Stimulated activated CD8-positive, alpha-beta memory T cell treated with anti-CD3 and anti-CD28 coated beads, Interleukin-7, amount 100 ng/mL, for 1 hour (primary cell): ENCODE measurements at regions not wholly inside any gene's neighbourhood (a gene's known extent, or its start where the extent isn't known, plus 50 kb on each side); places are given as distances from the start of the nearest gene placed in this dataset.
"Not testable (repeated sequence)": the region's sequence is repeated elsewhere in the genome, so short reads cannot be mapped to it uniquely, and the experiment has no call there.

Source experiments
- DNase-seq, 2 donors: peaks; one replicate each; pipeline ENCODE4 v3.0.0-alpha.2; 2020; ENCODE audit warnings: low read depth in 2 of 2

- DNase-seq, result no peak
Observed at GRCh38 chr19:20388706-20389225, 176.8 kb downstream of the ZNF737 start.

GRCh38 chr19:20385061-20385460 lies 180.5 kb downstream of the ZNF737 start:
- DNase-seq, result no peak

- DNase-seq, result no peak
Observed at GRCh38 chr19:20371911-20372310, 193.7 kb downstream of the ZNF737 start.

GRCh38 chr19:20371304-20371703 lies 194.3 kb downstream of the ZNF737 start:
- not testable (repeated sequence) for DNase-seq

GRCh38 chr19:20367811-20368294 lies 197.7 kb downstream of the ZNF737 start:
- DNase-seq, result no peak

- DNase-seq, result no peak
Observed at GRCh38 chr19:20365146-20365545, 198.1 kb downstream of the ZNF486 start.

GRCh38 chr19:20359933-20360720 lies 193.1 kb downstream of the ZNF486 start:
- DNase-seq, result no peak

GRCh38 chr19:20358841-20359465 lies 191.9 kb downstream of the ZNF486 start:
- DNase-seq, result not testable (repeated sequence)

GRCh38 chr19:20357921-20358320 lies 190.9 kb downstream of the ZNF486 start:
- DNase-seq, result no peak

- no peak for DNase-seq
Observed at GRCh38 chr19:20351244-20351643, 184.2 kb downstream of the ZNF486 start.

GRCh38 chr19:20349206-20349605 lies 182.2 kb downstream of the ZNF486 start:
- no peak for DNase-seq

GRCh38 chr19:20339444-20339843 lies 172.4 kb downstream of the ZNF486 start:
- no peak for DNase-seq

- DNase-seq, result no peak
Observed at GRCh38 chr19:20334760-20335159, 167.7 kb downstream of the ZNF486 start.

GRCh38 chr19:20333508-20333907 lies 166.5 kb downstream of the ZNF486 start:
- no peak for DNase-seq

GRCh38 chr19:20325151-20325550 lies 158.1 kb downstream of the ZNF486 start:
- DNase-seq, result no peak

GRCh38 chr19:20321139-20321763 lies 154.2 kb downstream of the ZNF486 start:
- no peak for DNase-seq

GRCh38 chr19:20320191-20320590 lies 153.2 kb downstream of the ZNF486 start:
- no peak for DNase-seq

- DNase-seq, result no peak
Observed at GRCh38 chr19:20318616-20319015, 151.6 kb downstream of the ZNF486 start.

GRCh38 chr19:20315543-20315942 lies 148.5 kb downstream of the ZNF486 start:
- no peak for DNase-seq

- no peak for DNase-seq
Observed at GRCh38 chr19:20313894-20314293, 146.9 kb downstream of the ZNF486 start.

- DNase-seq, result no peak
Observed at GRCh38 chr19:20307127-20307526, 140.1 kb downstream of the ZNF486 start.

GRCh38 chr19:20296314-20296713 lies 129.3 kb downstream of the ZNF486 start:
- DNase-seq, result not testable (repeated sequence)
